Fibroblast of skin of right biceps (primary cell): ENCODE measurements at regions not wholly inside any gene's neighbourhood (a gene's known extent, or its start where the extent isn't known, plus 50 kb on each side); places are given as distances from the start of the nearest gene placed in this dataset.

Experiments
- DNase-seq: peaks from one replicate; pipeline ENCODE4 v3.0.0-alpha.2; 2013

- no peak for DNase-seq
Observed at GRCh38 chr9:79896390-79896980, 324.7 kb downstream of the TLE4 start.

- no peak for DNase-seq
Observed at GRCh38 chr9:79895232-79895631, 323.5 kb downstream of the TLE4 start.

- DNase-seq = no peak
Observed at GRCh38 chr9:79889369-79889768, 317.6 kb downstream of the TLE4 start.

GRCh38 chr9:79885093-79885857 is 313.5 kb downstream of the TLE4 start:
- DNase-seq = no peak

- DNase-seq = no peak
Observed at GRCh38 chr9:79884546-79884945, 312.8 kb downstream of the TLE4 start.

- DNase-seq = no peak
Observed at GRCh38 chr9:79883073-79883645, 311.4 kb downstream of the TLE4 start.

GRCh38 chr9:79880626-79881025 is 308.9 kb downstream of the TLE4 start:
- DNase-seq = no peak

- DNase-seq = no peak
Observed at GRCh38 chr9:79877943-79878602, 306.3 kb downstream of the TLE4 start.

- DNase-seq = no peak
Observed at GRCh38 chr9:79868567-79869189, 296.9 kb downstream of the TLE4 start.

- DNase-seq = no peak
Observed at GRCh38 chr9:79862921-79863890, 291.4 kb downstream of the TLE4 start.

- no peak for DNase-seq
Observed at GRCh38 chr9:79858508-79858907, 286.7 kb downstream of the TLE4 start.

GRCh38 chr9:79857188-79857587 is 285.4 kb downstream of the TLE4 start:
- no peak for DNase-seq

- no peak for DNase-seq
Observed at GRCh38 chr9:79847074-79847473, 275.3 kb downstream of the TLE4 start.

GRCh38 chr9:79829566-79830302 is 258.0 kb downstream of the TLE4 start:
- no peak for DNase-seq

- no peak for DNase-seq
Observed at GRCh38 chr9:79824265-79824664, 252.5 kb downstream of the TLE4 start.

- peak; percentile 14 for DNase-seq
Observed at GRCh38 chr9:79817438-79818004, 245.8 kb downstream of the TLE4 start.

- no peak for DNase-seq
Observed at GRCh38 chr9:79813258-79813638, 241.5 kb downstream of the TLE4 start.

- DNase-seq = peak; percentile 10
Observed at GRCh38 chr9:79812507-79813257, 240.9 kb downstream of the TLE4 start.

GRCh38 chr9:79812099-79812498 is 240.3 kb downstream of the TLE4 start:
- peak; percentile 6 for DNase-seq

GRCh38 chr9:79809931-79810330 is 238.2 kb downstream of the TLE4 start:
- peak; percentile 87 for DNase-seq
